Spleen (tissue), 11 donors: ENCODE measurements at regions not wholly inside any gene's neighbourhood (a gene's known extent, or its start where the extent isn't known, plus 50 kb on each side); places are given as distances from the start of the nearest gene placed in this dataset.
A peak's percentile ranks its signal among the peaks of the same experiment; 100 is the strongest.

Experiments
- DNase-seq: peaks from one replicate; pipeline ENCODE4 v3.0.0-alpha.2; 2020
- H3K27ac ChIP-seq, 8 donors: fragments of 200-600 bp; sonication (generic) in 7 of 8; 1 replicate in 4 of 8; 2 replicates in 4 of 8; pipeline versions ENCODE4 v1.5.0 to v1.8.0; 2016 to 2021; ENCODE audit warnings: inconsistent platforms in 4 of 8, mild to moderate bottlenecking in 4 of 8, moderate library complexity in 1 of 8
- H3K27me3 ChIP-seq, 7 donors: fragments of 200-600 bp; sonication (generic) in 6 of 7; replicated peaks in 1 of 7; 1 replicate in 4 of 7; 2 replicates in 3 of 7; pipeline versions ENCODE4 v1.5.0 to v1.8.0; 2016 to 2021; ENCODE audit warnings: inconsistent platforms in 3 of 7, mild to moderate bottlenecking in 1 of 7
- H3K36me3 ChIP-seq, 6 donors: fragments of 200-600 bp; sonication (generic) in 5 of 6; 1 replicate in 4 of 6; 2 replicates in 2 of 6; pipeline versions ENCODE4 v1.5.0 to v1.8.0; 2016 to 2021; ENCODE audit warnings: inconsistent platforms in 2 of 6
- H3K4me1 ChIP-seq, 6 donors: fragments of 200-600 bp; sonication (generic) in 5 of 6; 1 replicate in 3 of 6; 2 replicates in 3 of 6; pipeline versions ENCODE4 v1.5.0 to v1.8.0; 2016 to 2021; ENCODE audit warnings: inconsistent platforms in 3 of 6
- H3K4me3 ChIP-seq, 8 donors: fragments of 200-600 bp; sonication (generic) in 7 of 8; 1 replicate in 4 of 8; 2 replicates in 4 of 8; pipeline versions ENCODE4 v1.5.0 to v1.8.0; 2016 to 2021; ENCODE audit warnings: inconsistent platforms in 4 of 8, mild to moderate bottlenecking in 4 of 8, moderate library complexity in 2 of 8
- H3K9me3 ChIP-seq, 8 donors: fragments of 200-600 bp; sonication (generic) in 7 of 8; 1 replicate in 4 of 8; 2 replicates in 4 of 8; pipeline versions ENCODE4 v1.5.0 to v1.8.0; 2016 to 2021; ENCODE audit warnings: inconsistent platforms in 4 of 8
- CTCF ChIP-seq, 11 experiments: fragments of 200-600 bp in 7 of 11; fragments of 450-650 bp in 4 of 11; sonication (generic) in 4 of 11; IDR thresholded peaks in 8 of 11; conservative IDR thresholded peaks in 3 of 11; 1 replicate in 7 of 11; 2 replicates in 4 of 11; pipeline versions ENCODE4 v1.4.0 to v1.8.0; 2016 to 2021; ENCODE audit warnings: antibody characterized with exemption in 11 of 11, inconsistent platforms in 4 of 11, mild to moderate bottlenecking in 1 of 11
- POLR2A ChIP-seq, 3 donors: fragments of 450-650 bp; IDR thresholded peaks; one replicate each; pipeline ENCODE4 v1.5.1; 2017; ENCODE audit warnings: antibody characterized with exemption in 3 of 3, mild to moderate bottlenecking in 1 of 3
- POLR2AphosphoS5 ChIP-seq, 3 donors: sonication (generic); formaldehyde crosslinking; IDR thresholded peaks; one replicate each; pipeline ENCODE4 v1.5.1; 2017; ENCODE audit warnings: antibody characterized with exemption in 3 of 3
- WGBS, 5 donors: extraction: QIAGEN DNeasy Blood & Tissue Kit in 3 of 5; methylation state at CpG; one replicate each; pipeline versions ENCODE4 v1.1.5 to v1.1.7; 2013 to 2018; 5-methylcytosine and 5-hydroxymethylcytosine counted together
- intact Hi-C: fragments of 100-400 bp; cut with DNase I; formaldehyde crosslinking; loops from one replicate; pipeline ENCODE4 v1.15.0; 2023; ENCODE audit warnings: low total_unique reads
- donor health status: healthy with polysubstance abuse.
- donor health status: DM: no; HTN: no; CAD: no; lungs with moderate emphysema.
- donor health status: DM: no; HTN: no; CAD: no.
- donor health status: Bipolar disorder and iron deficiency.
- donor health status: healthy.
- donor health status: DM: no; HTN: no; CAD: no.
- donor health status: DM: yes; HTN: yes; CAD: no.

- peak overlapping the region in 2 of 8 donors; percentile 9 to 23 for H3K4me3 ChIP-seq
- H3K27ac ChIP-seq = peak overlapping the region; percentile 27 to 83 (median 75)
- H3K27me3 ChIP-seq = no peaks in the 10 kb centered on the region
- intact Hi-C loops = loop anchor here (10.0 kb wide), 1 partner anchor 352 kb away; no protein-coding TSS in a partner anchor
- H3K36me3 ChIP-seq = peaks cover 0 to 31% (median 5%) of the 10 kb centered on the region in 6 donors
- whole genome bisulfite sequencing, 5 donors = 58 to 82% (median 73%) methylated on average over 5 of the region's 5 CpGs
- no peaks in the 10 kb centered on the region for H3K9me3 ChIP-seq
- peak in 2 of 3 donors; percentile 37 to 56 for TF ChIP-seq POLR2AphosphoS5 (IDR thresholded peaks at IDR 0.05)
- no peak for TF ChIP-seq CTCF (IDR thresholded peaks at IDR 0.05 in 8 of 11, conservative IDR thresholded peaks at IDR 0.05 in 3 of 11)
- no peak for TF ChIP-seq POLR2A (IDR thresholded peaks at IDR 0.05)
- H3K4me1 ChIP-seq = peaks cover 34 to 98% (median 90%) of the 10 kb centered on the region in 6 donors
- no peak for DNase-seq
Observed at GRCh38 chr7:131072505-131073091, 255.1 kb upstream of the MKLN1 start.

DNA sequence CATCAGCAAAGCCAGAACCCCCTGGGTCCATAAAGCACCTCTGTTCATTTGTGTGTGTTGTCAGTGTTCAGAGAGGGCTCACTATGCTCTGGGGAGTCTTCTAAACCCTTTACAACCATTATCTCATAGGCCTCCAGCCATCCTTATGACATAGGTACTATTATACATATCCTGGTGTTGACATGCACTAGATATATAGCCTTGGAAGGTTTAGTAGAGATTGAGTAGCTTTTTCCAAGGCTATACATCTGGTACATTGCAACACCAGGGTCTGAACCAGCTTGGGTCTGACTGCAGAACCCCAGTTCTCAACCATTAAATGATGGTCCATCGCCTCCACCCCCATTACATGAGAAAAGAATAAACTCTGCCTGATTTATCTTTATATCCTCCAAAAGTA is 253.6 kb upstream of the MKLN1 start:
- intact Hi-C loops = loop anchor here (10.0 kb wide), 1 partner anchor 351 kb away; no protein-coding TSS in a partner anchor
- WGBS, 5 donors = 89 to 100% (median 97%) methylated on average over 1 of the region's 1 CpG
- TF ChIP-seq POLR2A (IDR thresholded peaks at IDR 0.05) = no peak
- no peak for TF ChIP-seq CTCF (IDR thresholded peaks at IDR 0.05 in 8 of 11, conservative IDR thresholded peaks at IDR 0.05 in 3 of 11)
- no peak for TF ChIP-seq POLR2AphosphoS5 (IDR thresholded peaks at IDR 0.05)
- peaks cover 29 to 98% (median 81%) of the 10 kb centered on the region in 6 donors for H3K4me1 ChIP-seq
- no peaks in the 10 kb centered on the region for H3K9me3 ChIP-seq
- H3K27me3 ChIP-seq = no peaks in the 10 kb centered on the region
- H3K4me3 ChIP-seq = no peak overlapping the region
- H3K36me3 ChIP-seq = peaks cover 0 to 42% (median 6%) of the 10 kb centered on the region in 6 donors
- peak overlapping the region in 2 of 8 donors; percentile 56 to 78 for H3K27ac ChIP-seq
- no peak for DNase-seq

- H3K27ac ChIP-seq = peak overlapping the region in 2 of 8 donors; percentile 56 to 78
- no peak overlapping the region for H3K4me3 ChIP-seq
- 96 to 99% (median 98%) methylated on average over 4 of the region's 4 CpGs for WGBS, 5 donors
- H3K27me3 ChIP-seq = no peaks in the 10 kb centered on the region
- intact Hi-C loops = loop anchor here (10.0 kb wide), 1 partner anchor 350 kb away; no protein-coding TSS in a partner anchor
- no peak for DNase-seq
- TF ChIP-seq POLR2AphosphoS5 (IDR thresholded peaks at IDR 0.05) (no peak), CTCF (IDR thresholded peaks at IDR 0.05 in 8 of 11, conservative IDR thresholded peaks at IDR 0.05 in 3 of 11) (no peak)
- H3K36me3 ChIP-seq = peaks cover 0 to 47% (median 6%) of the 10 kb centered on the region in 6 donors
- H3K4me1 ChIP-seq = peaks cover 23 to 98% (median 78%) of the 10 kb centered on the region in 6 donors
- no peaks in the 10 kb centered on the region for H3K9me3 ChIP-seq
Observed at GRCh38 chr7:131074585-131074984, 253.1 kb upstream of the MKLN1 start.

- DNase-seq = no peak
- H3K4me1 ChIP-seq = peaks cover 22 to 99% (median 74%) of the 10 kb centered on the region in 6 donors
- H3K9me3 ChIP-seq = no peaks in the 10 kb centered on the region
- intact Hi-C loops = loop anchor here (10.0 kb wide), 1 partner anchor 349 kb away; no protein-coding TSS in a partner anchor
- TF ChIP-seq CTCF (IDR thresholded peaks at IDR 0.05 in 8 of 11, conservative IDR thresholded peaks at IDR 0.05 in 3 of 11) (no peak), POLR2AphosphoS5 (IDR thresholded peaks at IDR 0.05) (no peak), POLR2A (IDR thresholded peaks at IDR 0.05) (no peak)
- H3K27me3 ChIP-seq = no peaks in the 10 kb centered on the region
- H3K36me3 ChIP-seq = peaks cover 0 to 56% (median 6%) of the 10 kb centered on the region in 6 donors
- H3K27ac ChIP-seq = peak overlapping the region in 2 of 8 donors; percentile 12 to 32
- 13 to 48% (median 19%) methylated on average over 1 of the region's 1 CpG for WGBS, 5 donors
- no peak overlapping the region for H3K4me3 ChIP-seq
Observed at GRCh38 chr7:131075406-131075805, 252.3 kb upstream of the MKLN1 start.
